Vagina (tissue), 2 donors: ENCODE measurements at regions not wholly inside any gene's neighbourhood (a gene's known extent, or its start where the extent isn't known, plus 50 kb on each side); places are given as distances from the start of the nearest gene placed in this dataset.

Experiments used
- CTCF ChIP-seq, 3 experiments: fragments of 450-650 bp in 2 of 3; fragments of 200-600 bp in 1 of 3; sonication (generic) in 1 of 3; IDR thresholded peaks; one replicate each; pipeline ENCODE4 v1.5.1; 2017 to 2019; ENCODE audit warnings: antibody characterized with exemption in 3 of 3, mild to moderate bottlenecking in 2 of 3, moderate library complexity in 2 of 3
- POLR2A ChIP-seq, 2 donors: fragments of 450-650 bp; IDR thresholded peaks; one replicate each; pipeline ENCODE4 v1.6.1; 2017; ENCODE audit warnings: antibody characterized with exemption in 2 of 2, mild to moderate bottlenecking in 2 of 2, moderate library complexity in 2 of 2

GRCh38 chr6:25035174-25035511, 99.4 kb upstream of the RIPOR2 start:
- TF ChIP-seq CTCF (IDR thresholded peaks at IDR 0.05), result no peak
- TF ChIP-seq POLR2A (IDR thresholded peaks at IDR 0.05), result no peak
